GM23248 (cell line): ENCODE measurements at regions not wholly inside any gene's neighbourhood (a gene's known extent, or its start where the extent isn't known, plus 50 kb on each side); places are given as distances from the start of the nearest gene placed in this dataset.

ENCODE experiments used
- DNase-seq: peaks from one replicate; pipeline ENCODE4 v3.0.0-alpha.2; 2015
- H2AFZ ChIP-seq: fragments of 200-600 bp; sonication (generic); 2 replicates; pipeline ENCODE4 v1.6.1; 2016; ENCODE audit warnings: antibody characterized with exemption
- H3F3A ChIP-seq: fragments of 200-600 bp; sonication (generic); 2 replicates; pipeline ENCODE4 v1.6.1; 2016; ENCODE audit warnings: mild to moderate bottlenecking, antibody characterized with exemption, mixed run types; ENCODE audit not compliant: insufficient read depth
- H3K27ac ChIP-seq: fragments of 200-600 bp; sonication (generic); 2 replicates; pipeline ENCODE4 v1.5.1; 2016; ENCODE audit warnings: mild to moderate bottlenecking
- H3K27me3 ChIP-seq: fragments of 200-600 bp; sonication (generic); replicated peaks from 2 replicates; pipeline ENCODE4 v1.6.1; 2016; ENCODE audit warnings: mild to moderate bottlenecking; ENCODE audit not compliant: insufficient read depth
- H3K36me3 ChIP-seq: fragments of 200-600 bp; sonication (generic); 2 replicates; pipeline ENCODE4 v1.6.1; 2016; ENCODE audit warnings: low read depth, mild to moderate bottlenecking
- H3K4me1 ChIP-seq: fragments of 200-600 bp; sonication (generic); 2 replicates; pipeline ENCODE4 v1.6.1; 2016; ENCODE audit warnings: mild to moderate bottlenecking; ENCODE audit not compliant: insufficient read depth
- H3K4me2 ChIP-seq: fragments of 200-600 bp; sonication (generic); one replicate; pipeline ENCODE4 v1.6.1; 2016; ENCODE audit warnings: mild to moderate bottlenecking; ENCODE audit not compliant: unreplicated experiment
- H3K4me3 ChIP-seq: fragments of 200-600 bp; sonication (generic); 2 replicates; pipeline ENCODE4 v1.5.1; 2016; ENCODE audit warnings: mild to moderate bottlenecking
- H3K79me2 ChIP-seq: fragments of 200-600 bp; sonication (generic); 2 replicates; pipeline ENCODE4 v1.6.1; 2016; ENCODE audit warnings: mild to moderate bottlenecking; ENCODE audit not compliant: insufficient read depth
- H3K9ac ChIP-seq: fragments of 200-600 bp; sonication (generic); 2 replicates; pipeline ENCODE4 v1.6.1; 2016; ENCODE audit warnings: mild to moderate bottlenecking
- H3K9me2 ChIP-seq: fragments of 200-600 bp; sonication (generic); 2 replicates; pipeline ENCODE4 v1.6.1; 2016; ENCODE audit warnings: mixed run types, mild to moderate bottlenecking, moderate library complexity; ENCODE audit not compliant: insufficient read depth
- H3K9me3 ChIP-seq: fragments of 200-600 bp; sonication (generic); one replicate; pipeline ENCODE4 v1.6.1; 2017; ENCODE audit warnings: low read depth
- H4K20me1 ChIP-seq: fragments of 200-600 bp; sonication (generic); 2 replicates; pipeline ENCODE4 v1.6.0; 2016; ENCODE audit not compliant: insufficient read depth
- EZH2 ChIP-seq: fragments of 200-600 bp; sonication (generic); IDR thresholded peaks from 2 replicates; pipeline ENCODE4 v1.6.1; 2018; ENCODE audit warnings: antibody characterized with exemption, mild to moderate bottlenecking; ENCODE audit not compliant: insufficient read depth, poor library complexity, severe bottlenecking
- EZH2phosphoT487 ChIP-seq: fragments of 200-600 bp; sonication (generic); IDR thresholded peaks from 2 replicates; pipeline ENCODE4 v1.6.1; 2018; ENCODE audit warnings: antibody characterized with exemption, moderate library complexity, mild to moderate bottlenecking, low read depth; ENCODE audit not compliant: insufficient read depth
- WGBS, 2 experiments: methylation state at CpG; one replicate each; pipeline ENCODE4 v1.1.6; 2015 to 2017; ENCODE audit warnings: low lambda C conversion rate in 2 of 2, low coverage in 1 of 2; ENCODE audit errors: missing lambda C conversion rate in 2 of 2; 5-methylcytosine and 5-hydroxymethylcytosine counted together
- in situ Hi-C: fragments of 300-500 bp; cut with MboI; formaldehyde crosslinking; loops from 2 replicates; pipeline ENCODE4 v1.15.0; 2020

- WGBS, 2 experiments, result 89 to 93% methylated on average over 4 of the region's 4 CpGs
- H3K9me2 ChIP-seq, result no peaks in the 10 kb centered on the region
These were observed 183.6 kb downstream of the ANXA2 start for GRCh38 chr15:60214201-60214600.

DNA sequence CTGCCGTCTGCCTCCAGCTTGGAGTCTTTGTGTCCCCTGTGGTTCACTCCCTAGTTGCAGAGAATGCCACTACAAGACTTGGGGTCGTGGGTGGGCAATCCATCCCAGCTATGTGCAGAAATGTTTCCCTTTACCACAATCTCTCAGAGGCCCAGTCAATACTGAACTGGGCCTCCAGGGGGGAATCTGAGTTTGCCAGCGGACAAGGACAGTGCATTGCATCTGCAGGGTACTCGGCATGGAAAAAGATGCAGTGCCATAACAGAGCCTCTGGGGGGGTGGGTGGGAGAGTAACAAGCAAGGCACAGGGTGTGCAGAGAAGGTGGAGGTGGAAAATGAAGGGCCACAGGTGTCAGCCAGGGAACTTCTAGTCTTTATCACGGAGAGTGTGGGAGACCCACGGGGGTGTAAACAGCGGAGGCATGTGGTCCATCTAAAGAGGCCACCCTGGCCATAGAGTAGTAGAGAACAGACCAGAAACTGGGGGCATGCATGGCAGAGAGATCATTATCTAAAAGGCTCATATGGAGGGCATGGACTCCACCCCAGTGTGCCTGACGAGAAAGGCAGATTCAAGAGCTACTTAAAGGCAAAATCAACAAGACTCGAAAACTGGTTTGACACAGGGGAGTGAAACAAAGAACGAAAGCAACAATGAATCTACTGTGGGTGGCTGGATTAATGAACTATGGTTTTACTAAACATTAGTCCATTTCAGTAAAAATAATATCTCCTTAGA lies 182.4 kb downstream of the ANXA2 start:
- Histone ChIP-seq H3K4me3 (no peak overlapping the region), H2AFZ (no peak overlapping the region), H3K9me3 (no peaks in the 10 kb centered on the region), H3K9me2 (no peaks in the 10 kb centered on the region), H3K27ac (no peak overlapping the region), H4K20me1 (no peaks in the 10 kb centered on the region), H3K36me3 (no peaks in the 10 kb centered on the region), H3K4me1 (no peaks in the 10 kb centered on the region), H3K79me2 (no peaks in the 10 kb centered on the region), H3K27me3 (peaks cover 12% of the 10 kb centered on the region; the same call in 1 of the 2 replicates), H3F3A (no peaks in the 10 kb centered on the region), H3K4me2 (no peak overlapping the region), H3K9ac (no peak overlapping the region)
- in situ Hi-C loops, result no loop called here
- no peak for DNase-seq
- 21 to 31% methylated on average over 9 to 10 of the region's 10 CpGs for WGBS, 2 experiments
- no peak for TF ChIP-seq EZH2phosphoT487
- TF ChIP-seq EZH2, result no peak

More at GRCh38 chr15:60214201-60214600, 183.6 kb downstream of the ANXA2 start:
- H3K4me2 ChIP-seq, result no peak overlapping the region
- peaks cover 15% of the 10 kb centered on the region; the same call in 1 of the 2 replicates for H3K27me3 ChIP-seq
- no peaks in the 10 kb centered on the region for H3F3A ChIP-seq
- TF ChIP-seq EZH2phosphoT487, result no peak
- TF ChIP-seq EZH2, result no peak
- no peaks in the 10 kb centered on the region for H3K9me3 ChIP-seq
- no peaks in the 10 kb centered on the region for H3K36me3 ChIP-seq
- H2AFZ ChIP-seq, result no peak overlapping the region
- H4K20me1 ChIP-seq, result no peaks in the 10 kb centered on the region
- no peak overlapping the region for H3K27ac ChIP-seq
- no peak for DNase-seq
- no peaks in the 10 kb centered on the region for H3K79me2 ChIP-seq
- no peak overlapping the region for H3K4me3 ChIP-seq
- in situ Hi-C loops, result no loop called here
- no peaks in the 10 kb centered on the region for H3K4me1 ChIP-seq
- no peak overlapping the region for H3K9ac ChIP-seq

DNA sequence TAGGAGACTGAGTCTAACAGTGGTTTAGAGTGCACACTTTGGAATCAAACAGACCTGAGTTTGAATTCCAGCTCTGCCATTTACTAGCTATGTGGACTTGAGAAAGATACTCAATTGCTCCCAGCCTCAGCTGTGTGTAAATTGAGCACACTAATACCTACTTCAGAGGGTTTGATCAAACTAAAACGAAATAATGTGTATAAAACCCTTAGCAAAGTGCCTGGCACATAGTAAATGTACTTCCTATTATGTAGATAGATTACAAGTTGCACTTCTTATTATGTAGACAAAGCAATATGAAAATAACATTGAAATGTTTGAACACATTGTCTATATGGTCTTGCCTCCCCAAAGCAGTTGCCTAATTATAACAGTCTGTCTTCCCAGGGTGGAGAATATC lies 180.6 kb downstream of the ANXA2 start:
- DNase-seq, result no peak
- H3K79me2 ChIP-seq, result no peaks in the 10 kb centered on the region
- no peak overlapping the region for H3K4me2 ChIP-seq
- H4K20me1 ChIP-seq, result no peaks in the 10 kb centered on the region
- no peak overlapping the region for H3K27ac ChIP-seq
- H3K9me3 ChIP-seq, result no peaks in the 10 kb centered on the region
- no peak overlapping the region for H3K9ac ChIP-seq
- 0 to 5% methylated on average over 1 of the region's 1 CpG for WGBS, 2 experiments
- no peak overlapping the region for H3K4me3 ChIP-seq
- no peaks in the 10 kb centered on the region for H3K4me1 ChIP-seq
- peaks cover 12% of the 10 kb centered on the region; the same call in 1 of the 2 replicates for H3K27me3 ChIP-seq
- no peaks in the 10 kb centered on the region for H3F3A ChIP-seq
- H2AFZ ChIP-seq, result no peak overlapping the region
- TF ChIP-seq EZH2, result no peak
- no peak for TF ChIP-seq EZH2phosphoT487
- in situ Hi-C loops, result no loop called here
- no peaks in the 10 kb centered on the region for H3K36me3 ChIP-seq
- no peaks in the 10 kb centered on the region for H3K9me2 ChIP-seq

GRCh38 chr15:60218256-60218655 lies 179.5 kb downstream of the ANXA2 start:
- H3K27me3 ChIP-seq, result peaks cover 12% of the 10 kb centered on the region; the same call in 1 of the 2 replicates
- WGBS, 2 experiments, result 20 to 21% methylated on average over 3 of the region's 3 CpGs
- no peaks in the 10 kb centered on the region for H3K79me2 ChIP-seq
- H3K36me3 ChIP-seq, result no peaks in the 10 kb centered on the region
- no peak for TF ChIP-seq EZH2phosphoT487
- no peak for TF ChIP-seq EZH2
- no peaks in the 10 kb centered on the region for H3K4me1 ChIP-seq
- no peaks in the 10 kb centered on the region for H4K20me1 ChIP-seq
- H3F3A ChIP-seq, result no peaks in the 10 kb centered on the region
- no peak overlapping the region for H3K9ac ChIP-seq
- no peak overlapping the region for H3K4me2 ChIP-seq
- H2AFZ ChIP-seq, result no peak overlapping the region
- H3K27ac ChIP-seq, result no peak overlapping the region
- no peak overlapping the region for H3K4me3 ChIP-seq
- in situ Hi-C loops, result no loop called here
- no peaks in the 10 kb centered on the region for H3K9me3 ChIP-seq
- no peak for DNase-seq
- H3K9me2 ChIP-seq, result no peaks in the 10 kb centered on the region
